ENCODE measurements at regions not wholly inside any gene's neighbourhood (a gene's known extent, or its start where the extent isn't known, plus 50 kb on each side); places are given as distances from the start of the nearest gene placed in this dataset.

GRCh38 chr4:138741766-138742377 lies 273.7 kb upstream of the NOCT start:
- CTCF ChIA-PET, result no interaction called here
- intact Hi-C loops (cut with micrococcal nuclease) (no loop called here), dilution Hi-C loops (cut with MboI; ENCODE audit: extremely low pct_ligation_motif_present, low sequenced_read_pairs) (no loop called here)
- Histone ChIP-seq H3K79me2 (ENCODE audit: control insufficient read depth, insufficient read depth, low read length) (no peaks in the 10 kb centered on the region), H3K4me1 (ENCODE audit: control insufficient read depth, extremely low read depth, insufficient read depth, low read length) (peaks cover 3% of the 10 kb centered on the region), H3K4me2 (ENCODE audit: insufficient read depth, low read length) (no peak overlapping the region), H3K9ac (replicated peaks; ENCODE audit: extremely low read depth, insufficient read depth, low read length) (no peak overlapping the region), H2AFZ (ENCODE audit: low read depth, low read length) (no peak overlapping the region), H4K20me1 (replicated peaks; ENCODE audit: control insufficient read depth, extremely low read depth, insufficient read depth, low read length) (no peaks in the 10 kb centered on the region), H3K36me3 (ENCODE audit: control insufficient read depth in 2 of 2, extremely low read depth in 1 of 2, insufficient read depth in 2 of 2, low read length in 2 of 2) (no peaks in the 10 kb centered on the region), H3K27me3 (ENCODE audit: control insufficient read depth in 2 of 2, insufficient read depth in 2 of 2, low read length in 2 of 2) (peaks cover 0 to 1% of the 10 kb centered on the region in 2 experiments), H3K9me3 (replicated peaks; ENCODE audit: control insufficient read depth, insufficient read depth, low read length) (no peaks in the 10 kb centered on the region), H3K27ac (ENCODE audit: insufficient read depth, low read depth, low read length) (no peak overlapping the region), H3K4me3 (replicated peaks in 1 of 3; ENCODE audit: insufficient read depth in 1 of 3, low read depth in 1 of 3, low read length in 3 of 3) (no peak overlapping the region), H3K9me1 (replicated peaks; ENCODE audit: control insufficient read depth, extremely low read depth, insufficient read depth, low read length) (no peaks in the 10 kb centered on the region)
- POLR2A ChIA-PET, result no interaction called here
- DNase-seq (ENCODE audit: low read depth, low spot score), result no peak
- FAIRE-seq, result no peak
- no TSS peak for BruUV-seq (replicated peaks)
- no peak for TF ChIP-seq CTCF (IDR thresholded peaks at IDR 0.05; ENCODE audit: extremely low read depth in 1 of 2, insufficient read depth in 1 of 2, low read depth in 1 of 2, low read length in 2 of 2)
- TF ChIP-seq MAX (IDR thresholded peaks at IDR 0.05; ENCODE audit: insufficient read depth, insufficient read length), result no peak
- TF ChIP-seq JUN (IDR thresholded peaks at IDR 0.05; ENCODE audit: borderline replicate concordance, insufficient read depth, insufficient read length, low read depth), result no peak
- TF ChIP-seq FOS (IDR thresholded peaks at IDR 0.05; ENCODE audit: borderline replicate concordance, insufficient read depth, low read length), result no peak
- TF ChIP-seq GATA2 (IDR thresholded peaks at IDR 0.05; ENCODE audit: insufficient read depth, insufficient read length, low read depth, low read length), result no peak
- no peak for TF ChIP-seq EZH2 (IDR thresholded peaks at IDR 0.05; ENCODE audit: borderline replicate concordance, low read depth, low read length, severe bottlenecking)
- TF ChIP-seq POLR2A (IDR thresholded peaks at IDR 0.05; ENCODE audit: low read depth, low read length), result no peak
- TF ChIP-seq POLR2AphosphoS5 (IDR thresholded peaks at IDR 0.05; ENCODE audit: insufficient read depth, low read depth, low read length), result no peak
- no peak for TF ChIP-seq MYC (IDR thresholded peaks at IDR 0.05; ENCODE audit: low read depth, low read length)
